Ecto neural progenitor cell (in vitro differentiated cells): ENCODE measurements at regions not wholly inside any gene's neighbourhood (a gene's known extent, or its start where the extent isn't known, plus 50 kb on each side); places are given as distances from the start of the nearest gene placed in this dataset.
"Not testable (repeated sequence)": the region's sequence is repeated elsewhere in the genome, so short reads cannot be mapped to it uniquely, and the experiment has no call there.

Experiments used
- DNase-seq: peaks from one replicate; pipeline ENCODE4 v3.0.0-alpha.2; 2018; ENCODE audit warnings: low spot score

GRCh38 chr6:101013612-101014195, 132.6 kb upstream of the ASCC3 start:
- no peak for DNase-seq

DNA sequence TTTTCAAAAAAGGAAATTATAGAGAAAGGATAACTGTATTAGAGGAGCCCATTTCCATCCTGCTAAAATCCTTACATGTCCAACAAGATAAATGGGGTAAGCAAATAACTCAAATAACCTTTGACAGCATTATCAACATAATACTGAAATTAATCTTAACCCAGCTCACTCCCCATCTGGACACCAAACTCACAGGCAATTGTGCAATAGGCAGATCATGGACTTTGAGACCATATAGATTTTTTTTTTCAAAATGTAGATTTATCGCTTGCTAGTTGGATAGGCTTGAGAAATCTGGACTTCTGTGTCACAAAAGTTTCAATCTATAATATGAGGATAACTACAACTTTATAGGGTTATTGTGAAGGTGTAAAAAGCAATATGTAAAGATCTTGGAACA, 134.4 kb upstream of the ASCC3 start:
- no peak for DNase-seq

DNA sequence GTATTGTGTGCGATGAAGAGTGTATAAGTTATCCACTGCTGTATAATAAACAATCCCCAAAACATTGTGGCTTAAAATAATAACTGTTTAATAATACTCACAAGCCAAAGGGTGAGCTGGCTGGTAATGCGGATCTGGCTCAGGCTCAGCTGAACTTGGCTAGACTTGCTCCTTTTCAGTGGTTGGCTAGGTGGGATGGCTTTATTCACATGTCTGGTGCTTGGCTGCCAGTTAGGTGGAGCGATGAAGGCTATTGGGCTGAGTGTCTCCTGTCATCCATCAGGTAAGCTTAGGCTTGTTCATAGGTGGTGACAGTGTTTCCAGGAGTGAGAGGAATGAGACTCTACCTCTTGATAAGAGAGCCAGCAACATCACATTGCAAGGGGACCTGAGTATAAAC, 135.0 kb upstream of the ASCC3 start:
- DNase-seq, result no peak

DNA sequence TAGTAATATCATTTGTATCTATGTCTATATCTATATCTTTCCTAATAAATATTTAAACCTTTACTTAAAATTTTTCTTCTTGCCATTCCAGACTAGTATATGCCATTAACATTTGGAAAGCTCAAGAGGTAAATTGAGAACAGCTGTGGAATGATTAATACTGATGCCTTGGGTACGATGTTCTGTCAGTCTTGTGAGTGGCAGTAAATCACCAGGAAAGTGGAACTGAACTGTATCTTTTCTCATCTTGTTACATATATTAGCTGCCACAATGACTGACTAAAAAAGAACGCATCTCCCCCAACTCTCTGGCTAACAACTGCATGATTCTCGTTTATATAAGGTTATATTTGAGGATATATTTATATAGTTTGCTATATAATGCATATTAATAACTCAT, 137.0 kb upstream of the ASCC3 start:
- no peak for DNase-seq

- DNase-seq, result no peak
Measured at GRCh38 chr6:101021504-101021903, 140.4 kb upstream of the ASCC3 start.

DNA sequence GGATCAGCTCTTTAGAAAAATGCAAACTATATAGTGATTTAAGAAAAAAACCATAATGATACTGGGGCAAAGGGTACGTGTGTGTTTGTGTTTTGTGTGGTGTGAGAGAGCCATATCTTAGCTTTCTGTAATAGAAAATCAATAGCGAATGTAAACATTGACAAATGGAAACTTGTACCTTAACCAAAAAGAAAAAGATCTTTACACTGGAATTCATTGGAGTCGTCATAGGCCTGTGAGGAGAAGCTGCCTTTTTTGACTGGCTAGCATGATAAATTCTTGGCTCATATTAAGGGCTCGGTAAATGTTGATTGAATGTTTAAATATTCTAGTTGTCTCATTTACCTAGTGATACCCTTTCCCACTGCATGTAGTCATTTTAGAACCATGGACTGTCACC, 161.8 kb upstream of the ASCC3 start:
- DNase-seq, result no peak

- no peak for DNase-seq
Measured at GRCh38 chr6:101058296-101058695, 177.2 kb upstream of the ASCC3 start.

DNA sequence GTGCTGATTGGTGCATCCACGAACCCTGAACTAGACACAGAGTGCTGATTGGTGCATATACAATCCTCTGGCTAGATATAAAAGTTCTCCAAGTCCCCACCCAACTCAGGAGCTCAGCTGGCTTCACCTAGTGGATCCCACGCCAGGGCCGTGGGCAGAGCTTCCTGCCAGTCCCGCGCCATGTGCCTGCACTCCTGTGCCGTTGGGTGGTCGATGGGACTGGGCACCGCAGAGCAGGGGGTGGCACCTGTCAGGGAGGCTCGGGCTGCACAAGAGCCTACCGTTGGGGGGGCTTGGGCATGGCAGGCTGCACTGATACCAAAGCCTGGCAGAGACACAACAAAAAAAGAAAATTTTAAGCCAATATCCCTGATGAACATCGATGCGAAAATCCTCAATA, 185.4 kb upstream of the ASCC3 start:
- no peak for DNase-seq

DNA sequence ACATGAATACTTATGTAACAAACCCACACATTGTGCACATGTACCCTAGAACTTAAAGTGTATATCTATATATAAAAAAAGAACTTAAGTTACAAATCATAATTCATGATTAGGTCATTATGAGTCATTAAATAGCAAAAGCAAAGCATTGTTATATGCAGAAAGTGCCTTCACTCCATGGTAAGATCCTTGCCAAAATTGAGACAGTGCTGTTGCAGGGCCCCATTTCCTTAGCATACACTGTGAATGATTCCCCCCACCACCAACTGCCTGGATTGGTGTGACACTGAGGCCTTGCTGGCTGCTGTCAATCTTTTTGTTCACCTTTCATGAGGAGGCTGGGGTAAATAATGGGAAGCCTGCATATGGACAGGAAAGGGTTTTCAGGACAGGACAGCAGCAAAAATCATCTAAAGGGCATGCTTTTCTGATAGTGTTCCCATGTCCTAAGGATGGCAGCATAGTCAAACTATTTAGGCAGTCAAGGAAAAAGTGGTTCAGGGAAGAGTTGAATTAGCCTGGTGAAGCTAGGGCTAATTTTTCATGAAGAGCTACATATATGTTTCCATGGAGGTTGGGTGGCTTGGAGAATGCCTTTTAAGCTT, 188.2 kb upstream of the ASCC3 start:
- no peak for DNase-seq

DNA sequence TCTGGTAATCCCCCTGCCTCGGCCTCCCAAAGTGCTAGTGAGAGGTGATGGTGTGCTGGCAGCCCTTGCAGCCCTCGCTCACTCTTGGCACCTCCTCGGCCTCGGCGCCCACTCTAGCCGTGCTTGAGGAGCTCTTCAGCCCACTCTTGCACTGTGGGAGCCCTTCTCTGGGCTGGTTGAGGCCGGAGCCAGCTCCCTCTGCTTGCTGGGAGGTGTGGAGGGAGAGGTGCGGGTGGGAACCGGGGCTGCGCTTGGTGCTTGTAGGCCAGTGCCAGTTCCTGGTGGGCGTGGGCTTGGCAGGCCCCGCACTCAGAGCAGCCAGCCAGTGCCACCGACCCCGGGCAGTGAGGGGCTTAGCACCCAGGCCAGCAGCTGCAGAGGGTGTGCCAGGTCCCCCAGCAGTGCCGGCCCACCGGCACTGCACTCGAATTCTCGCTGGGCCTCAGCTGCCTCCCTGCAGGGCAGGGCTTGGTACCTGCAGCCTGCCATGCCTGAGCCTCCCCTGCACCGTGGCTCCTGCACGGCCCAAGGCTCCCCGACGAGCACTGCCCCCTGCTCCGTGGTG, 189.0 kb upstream of the ASCC3 start:
- DNase-seq, result no peak

DNA sequence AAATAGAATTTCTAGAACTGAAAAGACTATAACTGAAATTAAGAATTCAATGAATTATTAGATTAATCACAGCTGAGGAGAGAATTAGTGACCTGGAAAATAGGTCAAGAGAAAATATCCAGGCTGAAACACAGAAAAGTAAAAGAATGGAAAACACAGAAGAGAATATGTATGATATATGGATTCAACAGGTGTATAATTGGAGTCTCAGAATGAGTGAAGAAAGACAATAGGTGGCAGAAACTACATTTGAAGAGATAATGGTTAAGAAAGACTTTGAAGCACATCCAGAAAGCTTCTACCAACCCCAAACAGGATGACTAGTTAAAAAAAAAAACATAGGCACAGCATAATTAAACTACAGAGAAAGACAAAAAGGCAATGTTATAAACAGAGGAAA, 196.2 kb upstream of the ASCC3 start:
- DNase-seq, result no peak

- no peak for DNase-seq
Measured at GRCh38 chr6:101079696-101080270, 198.7 kb upstream of the ASCC3 start.

- no peak for DNase-seq
Measured at GRCh38 chr6:101080597-101080996, 199.5 kb upstream of the ASCC3 start.

DNA sequence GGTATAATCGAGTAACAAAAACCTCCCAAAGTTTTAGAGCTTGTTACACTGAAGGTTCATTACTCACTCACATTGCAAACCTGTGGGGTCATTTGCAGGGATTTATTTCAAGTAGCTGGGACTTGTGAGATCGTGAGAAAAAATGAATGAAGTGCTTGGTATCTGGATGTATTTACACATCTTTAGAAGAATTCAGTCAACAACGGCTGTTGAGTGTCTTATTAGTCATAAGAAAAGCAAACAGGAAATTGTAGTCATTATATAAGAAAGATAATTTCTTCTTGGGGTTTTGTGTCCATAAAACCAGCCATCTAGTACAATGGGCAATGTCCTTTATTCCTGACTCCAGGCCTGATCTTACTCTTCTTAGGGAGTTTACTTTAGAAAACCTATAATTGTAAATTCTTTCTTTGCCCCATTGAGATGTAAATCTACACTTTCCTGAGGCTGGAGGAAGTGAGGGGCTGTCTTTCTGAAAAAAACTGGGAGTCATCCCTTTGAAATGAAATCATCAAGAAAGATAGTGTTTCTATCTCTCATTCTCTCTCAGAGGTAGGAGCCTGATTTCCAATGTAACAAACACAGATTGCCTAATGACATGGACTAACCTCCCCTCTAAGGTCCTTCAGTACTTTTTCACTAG, 202.5 kb upstream of the ASCC3 start:
- DNase-seq, result no peak

DNA sequence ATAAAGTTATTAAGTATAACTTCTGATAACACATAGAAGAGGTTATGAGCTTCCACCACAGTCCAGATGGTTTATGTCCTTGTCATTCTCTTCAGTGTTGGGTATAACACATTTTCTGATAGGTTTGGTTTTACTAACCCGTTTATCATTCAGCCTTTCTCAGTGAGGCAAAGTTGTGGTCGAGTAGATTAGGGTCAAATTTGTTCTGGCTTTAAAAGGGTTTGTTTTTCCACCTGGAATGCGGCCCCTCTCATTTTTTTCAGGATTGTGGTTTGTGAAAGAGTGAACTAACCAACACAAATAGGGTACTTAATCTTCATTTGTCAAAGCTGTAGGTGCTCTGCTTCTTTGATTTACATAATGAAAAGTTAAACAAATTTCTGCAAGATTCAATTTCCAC, 204.2 kb upstream of the ASCC3 start:
- DNase-seq, result no peak

DNA sequence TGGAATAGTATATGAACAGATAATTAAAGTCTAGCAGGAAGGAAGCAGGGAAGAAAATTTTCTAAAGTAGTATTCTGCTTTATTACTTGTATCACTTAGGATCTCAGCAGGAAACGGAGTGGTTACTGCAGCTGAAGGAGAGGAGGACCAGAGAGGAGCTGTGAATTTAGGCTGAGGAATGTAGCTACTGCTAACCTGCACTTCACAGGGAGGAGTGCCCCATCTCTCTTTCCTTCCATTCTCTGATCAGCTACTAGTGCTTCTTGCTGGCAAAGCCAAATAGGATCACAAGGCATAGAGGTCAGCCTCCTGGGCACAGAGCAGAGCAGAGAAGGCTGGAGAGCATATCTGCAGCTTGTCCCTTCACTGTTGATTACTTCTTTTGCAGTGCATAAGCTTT, 205.3 kb upstream of the ASCC3 start:
- DNase-seq, result no peak

GRCh38 chr6:101088594-101088993, 207.5 kb upstream of the ASCC3 start:
- DNase-seq, result no peak

- no peak for DNase-seq
Measured at GRCh38 chr6:101089640-101090039, 208.5 kb upstream of the ASCC3 start.

GRCh38 chr6:101090281-101090680, 209.2 kb upstream of the ASCC3 start:
- no peak for DNase-seq

DNA sequence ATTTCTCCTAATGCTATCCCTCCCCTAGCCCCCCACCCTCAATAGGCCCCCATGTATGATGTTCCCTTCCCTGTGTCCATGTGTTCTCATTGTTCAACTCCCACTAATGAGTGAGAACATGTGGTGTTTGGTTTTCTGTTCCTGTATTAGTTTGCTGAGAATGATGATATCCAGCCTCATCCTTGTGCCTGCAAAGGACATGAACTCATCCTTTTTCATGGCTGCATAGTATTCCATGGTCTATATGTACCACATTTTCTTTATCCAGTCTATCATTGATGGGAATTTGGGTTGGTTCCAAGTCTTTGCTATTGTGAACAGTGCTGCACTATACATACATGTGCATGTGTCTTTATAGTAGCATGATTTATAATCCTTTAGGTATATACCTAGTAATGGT, 217.5 kb upstream of the ASCC3 start:
- not testable (repeated sequence) for DNase-seq

DNA sequence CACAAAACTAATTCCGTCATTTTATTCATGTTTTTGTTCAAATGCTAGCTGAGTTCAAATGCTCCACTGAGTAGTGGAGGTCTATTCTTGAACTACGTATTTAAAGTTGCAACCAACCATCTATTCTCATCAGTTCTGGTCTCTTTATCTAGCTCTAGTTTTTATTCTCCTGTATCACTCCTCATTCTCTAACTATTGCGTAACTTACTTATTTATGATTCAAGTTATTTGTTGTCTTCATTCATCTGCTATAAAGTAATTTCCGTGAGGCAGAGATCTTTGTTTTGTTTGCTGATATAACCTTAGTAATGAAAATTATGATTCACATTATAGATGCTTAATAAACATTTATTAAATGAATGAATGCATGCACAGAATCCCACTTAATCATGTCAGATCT, 221.6 kb upstream of the ASCC3 start:
- DNase-seq, result no peak

DNA sequence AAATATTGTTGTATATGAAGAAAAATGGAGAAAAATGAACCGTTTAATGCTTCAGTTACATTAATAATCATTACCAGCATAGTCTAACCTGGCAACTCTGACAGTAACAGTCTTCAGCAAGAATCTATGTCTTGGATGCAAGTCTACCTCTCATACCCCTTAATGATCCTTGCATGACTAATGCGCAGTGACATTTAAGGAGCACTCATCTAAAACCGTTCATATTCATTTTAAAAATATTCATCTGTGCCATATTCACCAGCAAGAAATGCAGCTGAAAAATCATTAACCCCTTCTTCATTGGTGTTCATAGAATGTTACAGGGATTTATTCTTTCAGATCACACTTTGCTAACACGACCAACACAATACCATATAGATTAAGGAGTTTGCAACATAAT, 227.2 kb upstream of the ASCC3 start:
- no peak for DNase-seq

- no peak for DNase-seq
Measured at GRCh38 chr6:101110814-101111213, 229.7 kb upstream of the ASCC3 start.
